NT2/D1 (cell line): ENCODE measurements at regions not wholly inside any gene's neighbourhood (a gene's known extent, or its start where the extent isn't known, plus 50 kb on each side); places are given as distances from the start of the nearest gene placed in this dataset.

ENCODE experiments used
- DNase-seq: peaks from one replicate; pipeline ENCODE4 v3.0.0-alpha.2; 2011; ENCODE audit warnings: low read depth, low spot score
- H3K27me3 ChIP-seq: 2 replicates; pipeline ENCODE4 v1.6.0; 2011; ENCODE audit warnings: mild to moderate bottlenecking; ENCODE audit not compliant: insufficient read length, insufficient read depth
- H3K36me3 ChIP-seq: 2 replicates; pipeline ENCODE4 v1.6.1; 2011; ENCODE audit warnings: mild to moderate bottlenecking, low read length, mixed read lengths; ENCODE audit not compliant: insufficient read depth, insufficient read length
- H3K4me1 ChIP-seq: 2 replicates; pipeline ENCODE4 v1.5.1; 2011; ENCODE audit not compliant: insufficient read depth, insufficient read length
- H3K4me3 ChIP-seq: 2 replicates; pipeline ENCODE4 v1.5.1; 2011; ENCODE audit warnings: low read depth; ENCODE audit not compliant: insufficient read length
- H3K9ac ChIP-seq: 2 replicates; pipeline ENCODE4 v1.6.0; 2011; ENCODE audit warnings: low read depth; ENCODE audit not compliant: insufficient read length
- H3K9me3 ChIP-seq: 2 replicates; pipeline ENCODE4 v1.5.1; 2011; ENCODE audit warnings: mild to moderate bottlenecking, low read length; ENCODE audit not compliant: insufficient read depth
- SUZ12 ChIP-seq: IDR thresholded peaks from 2 replicates; pipeline ENCODE4 v1.6.1; 2011; ENCODE audit not compliant: insufficient read length, insufficient read depth; ENCODE audit errors: extremely low read depth
- YY1 ChIP-seq: IDR thresholded peaks from 2 replicates; pipeline ENCODE4 v1.6.1; 2011; ENCODE audit not compliant: insufficient read length, insufficient read depth
- ZNF274 ChIP-seq: IDR thresholded peaks from 2 replicates; pipeline ENCODE4 v1.6.1; 2011; ENCODE audit warnings: mild to moderate bottlenecking, low read depth, low read length

DNA sequence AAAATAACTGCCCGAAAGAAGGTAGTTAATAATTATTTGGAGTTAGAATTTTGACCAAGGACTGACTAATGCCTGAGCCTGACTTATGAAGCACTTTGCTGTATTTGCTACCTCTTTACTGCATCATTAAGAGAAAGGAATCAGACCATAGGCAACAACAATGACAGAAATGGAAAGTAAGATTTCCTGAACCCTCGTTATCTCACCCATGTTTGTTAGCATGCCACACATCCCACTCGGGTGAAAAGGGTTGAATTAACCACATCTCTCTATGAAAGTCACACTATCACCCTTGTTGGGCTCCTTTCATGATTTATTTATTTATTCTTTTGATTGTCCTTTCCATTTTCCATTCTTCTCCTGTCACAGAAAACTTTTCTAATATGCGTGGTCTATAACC is 59.6 kb downstream of the OLIG3 start:
- no peak for DNase-seq
- no peak for TF ChIP-seq ZNF274
- TF ChIP-seq SUZ12 = no peak
- no peak for TF ChIP-seq YY1
- no peaks in the 10 kb centered on the region for H3K4me1 ChIP-seq
- H3K9ac ChIP-seq = no peak overlapping the region
- H3K4me3 ChIP-seq = no peak overlapping the region
- H3K9me3 ChIP-seq = no peaks in the 10 kb centered on the region
- no peaks in the 10 kb centered on the region for H3K27me3 ChIP-seq
- H3K36me3 ChIP-seq = no peaks in the 10 kb centered on the region

- H3K36me3 ChIP-seq = no peaks in the 10 kb centered on the region
- no peaks in the 10 kb centered on the region for H3K27me3 ChIP-seq
- no peaks in the 10 kb centered on the region for H3K9me3 ChIP-seq
- no peak overlapping the region for H3K4me3 ChIP-seq
- no peak for DNase-seq
- no peak overlapping the region for H3K9ac ChIP-seq
- TF ChIP-seq SUZ12 = no peak
- no peak for TF ChIP-seq ZNF274
- TF ChIP-seq YY1 = no peak
- H3K4me1 ChIP-seq = no peaks in the 10 kb centered on the region
These were observed 62.1 kb downstream of the OLIG3 start for GRCh38 chr6:137432054-137432611.

DNA sequence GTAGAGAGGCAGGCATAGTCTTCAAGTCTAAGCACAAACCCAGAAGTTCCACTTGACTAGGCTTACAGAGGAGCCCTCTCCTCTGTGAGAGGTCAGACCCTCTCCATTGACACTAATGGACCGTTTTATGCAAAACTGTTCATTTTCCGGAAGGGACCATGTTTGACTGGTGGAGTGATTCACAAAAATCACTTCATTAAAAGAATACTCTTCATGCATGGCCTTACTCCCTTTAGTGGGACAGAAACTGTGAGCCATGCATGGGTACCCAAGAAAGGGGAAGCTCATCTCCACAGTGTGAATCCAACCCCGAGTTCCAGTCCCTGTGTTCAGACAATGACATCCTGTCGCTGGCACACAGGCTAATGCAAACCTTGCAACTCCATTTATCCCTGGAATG is 63.2 kb downstream of the OLIG3 start:
- H3K9ac ChIP-seq = no peak overlapping the region
- H3K4me1 ChIP-seq = no peaks in the 10 kb centered on the region
- no peaks in the 10 kb centered on the region for H3K9me3 ChIP-seq
- H3K4me3 ChIP-seq = no peak overlapping the region
- TF ChIP-seq YY1 (no peak), ZNF274 (no peak), SUZ12 (no peak)
- DNase-seq = no peak
- H3K36me3 ChIP-seq = no peaks in the 10 kb centered on the region
- H3K27me3 ChIP-seq = no peaks in the 10 kb centered on the region

- DNase-seq = no peak
- Histone ChIP-seq H3K9ac (no peak overlapping the region), H3K4me1 (no peaks in the 10 kb centered on the region), H3K9me3 (0 out of 2 replicates have a peak, but pooled peaks cover 2% of the 10 kb centered on the region), H3K27me3 (no peaks in the 10 kb centered on the region), H3K36me3 (no peaks in the 10 kb centered on the region), H3K4me3 (no peak overlapping the region)
- TF ChIP-seq ZNF274 = no peak
These were observed 66.4 kb downstream of the OLIG3 start for GRCh38 chr6:137427656-137428290.

- Histone ChIP-seq H3K36me3 (no peaks in the 10 kb centered on the region), H3K9ac (no peak overlapping the region), H3K9me3 (0 out of 2 replicates have a peak, but pooled peaks cover 6% of the 10 kb centered on the region), H3K27me3 (no peaks in the 10 kb centered on the region), H3K4me3 (no peak overlapping the region), H3K4me1 (no peaks in the 10 kb centered on the region)
- TF ChIP-seq SUZ12 = no peak
- DNase-seq = no peak
These were observed 68.0 kb downstream of the OLIG3 start for GRCh38 chr6:137426007-137426689.

DNA sequence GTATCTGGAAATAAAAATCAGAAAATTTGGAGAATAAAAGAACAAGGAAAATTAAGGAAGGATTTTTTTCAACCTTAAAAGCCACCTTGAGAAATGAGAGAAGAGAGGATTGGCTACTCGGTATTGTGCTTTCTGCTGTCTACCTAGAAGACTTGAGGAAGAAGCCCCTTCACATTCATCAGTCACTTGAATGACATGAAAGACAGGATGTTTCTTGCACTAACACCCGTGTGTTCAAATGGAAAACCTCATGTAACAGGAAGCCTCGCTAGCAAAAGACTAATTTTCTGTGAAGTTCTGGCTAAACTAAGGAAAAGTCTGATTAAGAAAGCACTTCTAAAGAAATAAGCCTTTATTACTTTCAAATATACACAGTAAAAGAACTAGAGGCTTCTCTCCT is 69.9 kb downstream of the OLIG3 start:
- H3K4me1 ChIP-seq = no peaks in the 10 kb centered on the region
- DNase-seq = no peak
- H3K9ac ChIP-seq = no peak overlapping the region
- no peaks in the 10 kb centered on the region for H3K36me3 ChIP-seq
- H3K9me3 ChIP-seq = 0 out of 2 replicates have a peak, but pooled peaks cover 6% of the 10 kb centered on the region
- no peaks in the 10 kb centered on the region for H3K27me3 ChIP-seq
- H3K4me3 ChIP-seq = no peak overlapping the region
- TF ChIP-seq ZNF274 (no peak), SUZ12 (no peak), YY1 (no peak)

- Histone ChIP-seq H3K27me3 (no peaks in the 10 kb centered on the region), H3K9me3 (0 out of 2 replicates have a peak, but pooled peaks cover 6% of the 10 kb centered on the region), H3K4me3 (no peak overlapping the region)
These were observed 70.6 kb downstream of the OLIG3 start for GRCh38 chr6:137423451-137424168.

More at GRCh38 chr6:137423451-137424168, 70.6 kb downstream of the OLIG3 start:
- Histone ChIP-seq H3K36me3 (no peaks in the 10 kb centered on the region), H3K9ac (no peak overlapping the region), H3K4me1 (no peaks in the 10 kb centered on the region)
- peak; percentile 89 for DNase-seq
- TF ChIP-seq YY1 = no peak
- TF ChIP-seq SUZ12 = no peak
- no peak for TF ChIP-seq ZNF274
